ENCODE measurements at regions not wholly inside any gene's neighbourhood (a gene's known extent, or its start where the extent isn't known, plus 50 kb on each side); places are given as distances from the start of the nearest gene placed in this dataset.

DNA sequence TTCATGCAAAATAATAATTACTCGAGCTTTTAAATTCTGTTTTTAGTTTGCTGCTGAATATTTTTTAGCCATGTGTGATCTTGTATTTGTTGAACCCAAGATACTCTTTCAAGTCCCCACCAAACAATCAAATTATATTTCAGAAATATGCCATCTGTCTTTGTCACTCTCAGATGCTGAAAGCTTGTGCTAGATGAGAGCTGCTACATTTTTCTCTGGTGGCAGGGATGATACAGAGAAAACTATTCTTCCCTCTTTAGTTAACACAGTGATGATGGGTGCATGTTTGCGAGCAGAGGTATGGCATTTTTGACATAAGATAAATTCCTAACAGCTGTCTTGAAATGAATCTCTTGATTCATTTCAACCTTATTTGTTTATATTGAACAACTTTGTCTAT, 100.6 kb upstream of the NPHP3 start:
- Histone ChIP-seq H3K4me1 (ENCODE audit: insufficient read depth, low read length, poor library complexity, severe bottlenecking) (no peaks in the 10 kb centered on the region), H3F3A (ENCODE audit: low read depth) (no peaks in the 10 kb centered on the region), H3K36me3 (ENCODE audit: insufficient read depth, low read length) (no peaks in the 10 kb centered on the region), H4K20me1 (ENCODE audit: insufficient read depth, low read length, poor library complexity, severe bottlenecking) (no peaks in the 10 kb centered on the region), H3K4me3 (ENCODE audit: low read length, poor library complexity, severe bottlenecking) (no peak overlapping the region), H3K79me2 (ENCODE audit: insufficient read depth, low read length) (no peaks in the 10 kb centered on the region), H3K9me2 (replicated peaks; ENCODE audit: low read depth, low read length) (no peaks in the 10 kb centered on the region; the same call in 1 of the 2 replicates), H3K9me3 (ENCODE audit: insufficient read depth, low read depth, low read length) (no peaks in the 10 kb centered on the region), H2AFZ (ENCODE audit: low read length) (no peak overlapping the region), H3K27me3 (ENCODE audit: insufficient read depth, low read length, poor library complexity, severe bottlenecking) (peaks cover 5% of the 10 kb centered on the region), H3K9ac (ENCODE audit: low read depth, low read length, poor library complexity, severe bottlenecking) (no peak overlapping the region), H3K4me2 (ENCODE audit: low read depth, low read length, poor library complexity, severe bottlenecking) (no peak overlapping the region)
- TF ChIP-seq EZH2phosphoT487 (IDR thresholded peaks at IDR 0.05; ENCODE audit: borderline replicate concordance), result no peak
- TF ChIP-seq, protein P1, sequence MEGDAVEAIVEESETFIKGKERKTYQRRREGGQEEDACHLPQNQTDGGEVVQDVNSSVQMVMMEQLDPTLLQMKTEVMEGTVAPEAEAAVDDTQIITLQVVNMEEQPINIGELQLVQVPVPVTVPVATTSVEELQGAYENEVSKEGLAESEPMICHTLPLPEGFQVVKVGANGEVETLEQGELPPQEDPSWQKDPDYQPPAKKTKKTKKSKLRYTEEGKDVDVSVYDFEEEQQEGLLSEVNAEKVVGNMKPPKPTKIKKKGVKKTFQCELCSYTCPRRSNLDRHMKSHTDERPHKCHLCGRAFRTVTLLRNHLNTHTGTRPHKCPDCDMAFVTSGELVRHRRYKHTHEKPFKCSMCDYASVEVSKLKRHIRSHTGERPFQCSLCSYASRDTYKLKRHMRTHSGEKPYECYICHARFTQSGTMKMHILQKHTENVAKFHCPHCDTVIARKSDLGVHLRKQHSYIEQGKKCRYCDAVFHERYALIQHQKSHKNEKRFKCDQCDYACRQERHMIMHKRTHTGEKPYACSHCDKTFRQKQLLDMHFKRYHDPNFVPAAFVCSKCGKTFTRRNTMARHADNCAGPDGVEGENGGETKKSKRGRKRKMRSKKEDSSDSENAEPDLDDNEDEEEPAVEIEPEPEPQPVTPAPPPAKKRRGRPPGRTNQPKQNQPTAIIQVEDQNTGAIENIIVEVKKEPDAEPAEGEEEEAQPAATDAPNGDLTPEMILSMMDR (conservative IDR thresholded peaks at IDR 0.05; ENCODE audit: low read length), result no peak

DNA sequence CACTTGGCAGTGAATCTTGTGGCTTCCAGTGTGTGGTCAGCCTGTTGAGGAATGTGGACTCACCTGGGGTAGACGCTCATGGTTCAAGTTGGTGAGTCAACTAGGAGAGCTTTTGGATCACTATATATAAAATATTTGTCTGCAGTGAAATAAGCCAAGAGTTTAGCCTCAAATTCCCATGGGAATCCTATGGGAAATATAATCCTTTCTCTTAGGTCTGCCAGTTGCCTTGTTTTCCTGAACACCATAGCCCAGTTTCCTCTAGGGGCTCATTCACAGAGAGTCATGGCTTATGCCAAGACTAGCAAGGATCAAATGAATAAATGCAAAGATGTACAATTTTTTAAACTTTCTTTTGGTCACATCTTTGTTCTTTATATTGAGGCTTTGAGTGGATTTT, 100.1 kb upstream of the NPHP3 start:
- Histone ChIP-seq H3F3A (ENCODE audit: low read depth) (no peaks in the 10 kb centered on the region), H2AFZ (ENCODE audit: low read length) (no peak overlapping the region), H3K4me3 (ENCODE audit: low read length, poor library complexity, severe bottlenecking) (no peak overlapping the region), H3K9me2 (replicated peaks; ENCODE audit: low read depth, low read length) (no peaks in the 10 kb centered on the region), H3K79me2 (ENCODE audit: insufficient read depth, low read length) (no peaks in the 10 kb centered on the region), H3K27me3 (ENCODE audit: insufficient read depth, low read length, poor library complexity, severe bottlenecking) (peaks cover 3% of the 10 kb centered on the region), H4K20me1 (ENCODE audit: insufficient read depth, low read length, poor library complexity, severe bottlenecking) (no peaks in the 10 kb centered on the region), H3K9me3 (ENCODE audit: insufficient read depth, low read depth, low read length) (no peaks in the 10 kb centered on the region), H3K4me2 (ENCODE audit: low read depth, low read length, poor library complexity, severe bottlenecking) (no peak overlapping the region), H3K4me1 (ENCODE audit: insufficient read depth, low read length, poor library complexity, severe bottlenecking) (no peaks in the 10 kb centered on the region), H3K36me3 (ENCODE audit: insufficient read depth, low read length) (no peaks in the 10 kb centered on the region), H3K9ac (ENCODE audit: low read depth, low read length, poor library complexity, severe bottlenecking) (no peak overlapping the region)
- TF ChIP-seq, protein P1 (conservative IDR thresholded peaks at IDR 0.05; ENCODE audit: low read length), result no peak
- no peak for TF ChIP-seq EZH2phosphoT487 (IDR thresholded peaks at IDR 0.05; ENCODE audit: borderline replicate concordance)

DNA sequence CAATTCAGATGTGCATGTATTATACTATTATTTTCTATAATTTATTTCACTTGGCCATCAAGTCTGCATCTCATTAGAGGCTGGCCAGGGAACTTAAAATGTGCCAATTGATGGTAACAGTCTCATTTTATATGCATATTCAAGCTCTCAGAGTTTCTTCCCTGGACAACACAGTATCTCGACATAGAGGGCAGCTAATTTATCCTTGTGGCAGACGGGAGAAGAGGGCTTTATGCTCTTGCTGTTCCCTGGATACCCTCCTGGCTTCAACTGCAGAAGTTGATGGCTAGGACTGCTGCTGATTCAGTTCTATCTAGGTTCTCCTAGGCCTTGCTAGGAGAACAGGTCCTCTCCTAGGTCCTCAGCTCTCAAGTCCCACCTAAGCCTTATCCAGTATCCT, 99.1 kb upstream of the NPHP3 start:
- no peaks in the 10 kb centered on the region for H4K20me1 ChIP-seq (ENCODE audit: insufficient read depth, low read length, poor library complexity, severe bottlenecking)
- no peaks in the 10 kb centered on the region for H3K27me3 ChIP-seq (ENCODE audit: insufficient read depth, low read length, poor library complexity, severe bottlenecking)
- no peak for TF ChIP-seq EZH2phosphoT487 (IDR thresholded peaks at IDR 0.05; ENCODE audit: borderline replicate concordance)
- H3K9me3 ChIP-seq (ENCODE audit: insufficient read depth, low read depth, low read length), result no peaks in the 10 kb centered on the region
- no peaks in the 10 kb centered on the region for H3K9me2 ChIP-seq (replicated peaks; ENCODE audit: low read depth, low read length)
- no peaks in the 10 kb centered on the region for H3K36me3 ChIP-seq (ENCODE audit: insufficient read depth, low read length)
- no peaks in the 10 kb centered on the region for H3F3A ChIP-seq (ENCODE audit: low read depth)
- no peaks in the 10 kb centered on the region for H3K79me2 ChIP-seq (ENCODE audit: insufficient read depth, low read length)
- no peak overlapping the region for H2AFZ ChIP-seq (ENCODE audit: low read length)
- no peaks in the 10 kb centered on the region for H3K4me1 ChIP-seq (ENCODE audit: insufficient read depth, low read length, poor library complexity, severe bottlenecking)
- H3K9ac ChIP-seq (ENCODE audit: low read depth, low read length, poor library complexity, severe bottlenecking), result no peak overlapping the region
- no peak overlapping the region for H3K4me2 ChIP-seq (ENCODE audit: low read depth, low read length, poor library complexity, severe bottlenecking)
- H3K4me3 ChIP-seq (ENCODE audit: low read length, poor library complexity, severe bottlenecking), result no peak overlapping the region

DNA sequence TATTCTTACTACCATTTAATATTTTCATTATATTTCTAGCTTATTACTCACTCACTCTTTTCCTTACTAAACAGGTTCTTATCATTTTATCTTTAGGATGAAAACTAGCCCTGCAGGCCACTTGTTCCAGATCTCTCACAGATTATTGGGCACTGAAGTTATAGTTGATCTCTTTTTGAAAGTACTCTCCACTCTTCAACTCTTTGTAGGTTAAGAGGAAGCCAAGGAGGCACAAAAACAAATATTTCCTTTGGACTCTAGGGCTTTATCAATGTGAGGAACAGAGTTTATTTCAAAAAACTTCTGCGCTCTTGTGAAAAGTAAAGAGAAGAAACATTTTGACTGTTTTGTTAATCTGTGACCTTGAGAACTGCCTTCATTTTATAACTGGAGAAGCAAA, 96.0 kb upstream of the NPHP3 start:
- Histone ChIP-seq H2AFZ (ENCODE audit: low read length) (no peak overlapping the region), H3K9me2 (replicated peaks; ENCODE audit: low read depth, low read length) (no peaks in the 10 kb centered on the region), H3K9ac (ENCODE audit: low read depth, low read length, poor library complexity, severe bottlenecking) (no peak overlapping the region), H3K36me3 (ENCODE audit: insufficient read depth, low read length) (no peaks in the 10 kb centered on the region), H3K79me2 (ENCODE audit: insufficient read depth, low read length) (no peaks in the 10 kb centered on the region), H4K20me1 (ENCODE audit: insufficient read depth, low read length, poor library complexity, severe bottlenecking) (no peaks in the 10 kb centered on the region), H3K4me2 (ENCODE audit: low read depth, low read length, poor library complexity, severe bottlenecking) (no peak overlapping the region), H3K9me3 (ENCODE audit: insufficient read depth, low read depth, low read length) (no peaks in the 10 kb centered on the region), H3K27me3 (ENCODE audit: insufficient read depth, low read length, poor library complexity, severe bottlenecking) (no peaks in the 10 kb centered on the region), H3K4me3 (ENCODE audit: low read length, poor library complexity, severe bottlenecking) (no peak overlapping the region), H3F3A (ENCODE audit: low read depth) (no peaks in the 10 kb centered on the region), H3K4me1 (ENCODE audit: insufficient read depth, low read length, poor library complexity, severe bottlenecking) (no peaks in the 10 kb centered on the region)
- TF ChIP-seq, protein P1 (conservative IDR thresholded peaks at IDR 0.05; ENCODE audit: low read length), result no peak
